ENCODE measurements at regions not wholly inside any gene's neighbourhood (a gene's known extent, or its start where the extent isn't known, plus 50 kb on each side); places are given as distances from the start of the nearest gene placed in this dataset.

GRCh38 chr5:53180538-53180937, 71.0 kb upstream of the MOCS2 start:
- dilution Hi-C loops (cut with MboI; ENCODE audit: extremely low pct_ligation_motif_present, low sequenced_read_pairs), result no loop called here
- no peak for FAIRE-seq
- H3K4me1 ChIP-seq (ENCODE audit: control insufficient read depth, extremely low read depth, insufficient read depth, low read length), result no peaks in the 10 kb centered on the region

GRCh38 chr5:53180991-53181390, 71.4 kb upstream of the MOCS2 start:
- no peaks in the 10 kb centered on the region for H3K27me3 ChIP-seq (ENCODE audit: control insufficient read depth, extremely low read depth, insufficient read depth, low read length)
- H3K4me2 ChIP-seq (ENCODE audit: control insufficient read depth, extremely low read depth, insufficient read depth, low read depth, low read length), result no peak overlapping the region
- FAIRE-seq (peak; percentile 26), DNase-seq (ENCODE audit: low read depth, low spot score) (no peak)
- H3K9ac ChIP-seq (ENCODE audit: control insufficient read depth, extremely low read depth, insufficient read depth, low read length), result no peak overlapping the region
- H3K27ac ChIP-seq (ENCODE audit: control insufficient read depth, insufficient read depth, low read length), result no peak overlapping the region
- H3K36me3 ChIP-seq (ENCODE audit: control insufficient read depth in 2 of 2, extremely low read depth in 1 of 2, insufficient read depth in 2 of 2, low read length in 2 of 2), result no peaks in the 10 kb centered on the region
- H3K4me3 ChIP-seq (ENCODE audit: control insufficient read depth in 2 of 3, extremely low read depth in 1 of 3, insufficient read depth in 2 of 3, low read depth in 1 of 3, low read length in 3 of 3), result no peak overlapping the region
- H3K9me3 ChIP-seq (ENCODE audit: control insufficient read depth, low read depth, low read length), result no peaks in the 10 kb centered on the region
- dilution Hi-C loops (cut with MboI; ENCODE audit: extremely low pct_ligation_motif_present, low sequenced_read_pairs), result no loop called here
- no peaks in the 10 kb centered on the region for H3K4me1 ChIP-seq (ENCODE audit: control insufficient read depth, extremely low read depth, insufficient read depth, low read length)
- H3K79me2 ChIP-seq (ENCODE audit: control insufficient read depth, insufficient read depth, low read length), result no peaks in the 10 kb centered on the region
- no peak for TF ChIP-seq CTCF (optimal IDR thresholded peaks at IDR 0.05 in 1 of 3, IDR thresholded peaks at IDR 0.05 in 1 of 3, conservative IDR thresholded peaks at IDR 0.05 in 1 of 3; ENCODE audit: extremely low read depth in 1 of 3, insufficient read depth in 2 of 3, low read length in 3 of 3)
- TF ChIP-seq EZH2 (IDR thresholded peaks at IDR 0.05; ENCODE audit: low read length), result no peak
- no peaks in the 10 kb centered on the region for H4K20me1 ChIP-seq (ENCODE audit: control insufficient read depth, extremely low read depth, insufficient read depth, low read length)
- no peak overlapping the region for H2AFZ ChIP-seq (ENCODE audit: control insufficient read depth, low read length)
- H3K9me1 ChIP-seq (ENCODE audit: control insufficient read depth, extremely low read depth, insufficient read depth, low read length), result no peaks in the 10 kb centered on the region

More at GRCh38 chr5:53180538-53180937, 71.0 kb upstream of the MOCS2 start:
- H3K27me3 ChIP-seq (ENCODE audit: control insufficient read depth, extremely low read depth, insufficient read depth, low read length), result no peaks in the 10 kb centered on the region
- no peak overlapping the region for H3K27ac ChIP-seq (ENCODE audit: control insufficient read depth, insufficient read depth, low read length)
- H3K9me1 ChIP-seq (ENCODE audit: control insufficient read depth, extremely low read depth, insufficient read depth, low read length), result no peaks in the 10 kb centered on the region
- no peaks in the 10 kb centered on the region for H4K20me1 ChIP-seq (ENCODE audit: control insufficient read depth, extremely low read depth, insufficient read depth, low read length)
- DNase-seq (ENCODE audit: low read depth, low spot score), result no peak
- H2AFZ ChIP-seq (ENCODE audit: control insufficient read depth, low read length), result no peak overlapping the region
- H3K4me3 ChIP-seq (ENCODE audit: control insufficient read depth in 2 of 3, extremely low read depth in 1 of 3, insufficient read depth in 2 of 3, low read depth in 1 of 3, low read length in 3 of 3), result no peak overlapping the region
- H3K36me3 ChIP-seq (ENCODE audit: control insufficient read depth in 2 of 2, extremely low read depth in 1 of 2, insufficient read depth in 2 of 2, low read length in 2 of 2), result no peaks in the 10 kb centered on the region
- TF ChIP-seq CTCF (optimal IDR thresholded peaks at IDR 0.05 in 1 of 3, IDR thresholded peaks at IDR 0.05 in 1 of 3, conservative IDR thresholded peaks at IDR 0.05 in 1 of 3; ENCODE audit: extremely low read depth in 1 of 3, insufficient read depth in 2 of 3, low read length in 3 of 3) (no peak), EZH2 (IDR thresholded peaks at IDR 0.05; ENCODE audit: low read length) (no peak)
- peaks cover 2% of the 10 kb centered on the region for H3K9me3 ChIP-seq (ENCODE audit: control insufficient read depth, low read depth, low read length)
- H3K9ac ChIP-seq (ENCODE audit: control insufficient read depth, extremely low read depth, insufficient read depth, low read length), result no peak overlapping the region
- H3K79me2 ChIP-seq (ENCODE audit: control insufficient read depth, insufficient read depth, low read length), result no peaks in the 10 kb centered on the region
- no peak overlapping the region for H3K4me2 ChIP-seq (ENCODE audit: control insufficient read depth, extremely low read depth, insufficient read depth, low read depth, low read length)

All from keratinocyte (primary cell).